Ishikawa (cell line): ENCODE measurements at regions not wholly inside any gene's neighbourhood (a gene's known extent, or its start where the extent isn't known, plus 50 kb on each side); places are given as distances from the start of the nearest gene placed in this dataset.

Experiments
- CREB1 ChIP-seq: IDR thresholded peaks from 2 replicates; pipeline ENCODE4 v1.6.1; 2012; ENCODE audit warnings: low read depth
- EGR1 ChIP-seq: IDR thresholded peaks from 2 replicates; pipeline ENCODE4 v1.6.1; 2012
- EP300 ChIP-seq: IDR thresholded peaks from 2 replicates; pipeline ENCODE4 v1.6.1; 2012; ENCODE audit warnings: borderline replicate concordance
- FOXM1 ChIP-seq: IDR thresholded peaks from 2 replicates; pipeline ENCODE4 v1.6.1; 2012; ENCODE audit warnings: low read depth, borderline replicate concordance
- RAD21 ChIP-seq: IDR thresholded peaks from 2 replicates; pipeline ENCODE4 v1.6.1; 2012; ENCODE audit warnings: low read depth
- TAF1 ChIP-seq: IDR thresholded peaks from 2 replicates; pipeline ENCODE4 v1.6.1; 2012; ENCODE audit warnings: low read depth, mild to moderate bottlenecking
- TCF12 ChIP-seq: IDR thresholded peaks from 2 replicates; pipeline ENCODE4 v1.6.1; 2012; ENCODE audit warnings: low read depth
- TEAD4 ChIP-seq: IDR thresholded peaks from 2 replicates; pipeline ENCODE4 v1.6.1; 2012
- ZBTB7A ChIP-seq: IDR thresholded peaks from 2 replicates; pipeline ENCODE4 v1.6.1; 2012; ENCODE audit warnings: low read depth
- TF ChIP-seq, protein P1 (sequence below): IDR thresholded peaks from 2 replicates; pipeline ENCODE4 v1.6.1; 2012
- TF ChIP-seq, protein P2 (sequence below): IDR thresholded peaks from 2 replicates; pipeline ENCODE4 v1.6.1; 2012; ENCODE audit warnings: low read depth, mild to moderate bottlenecking

DNA sequence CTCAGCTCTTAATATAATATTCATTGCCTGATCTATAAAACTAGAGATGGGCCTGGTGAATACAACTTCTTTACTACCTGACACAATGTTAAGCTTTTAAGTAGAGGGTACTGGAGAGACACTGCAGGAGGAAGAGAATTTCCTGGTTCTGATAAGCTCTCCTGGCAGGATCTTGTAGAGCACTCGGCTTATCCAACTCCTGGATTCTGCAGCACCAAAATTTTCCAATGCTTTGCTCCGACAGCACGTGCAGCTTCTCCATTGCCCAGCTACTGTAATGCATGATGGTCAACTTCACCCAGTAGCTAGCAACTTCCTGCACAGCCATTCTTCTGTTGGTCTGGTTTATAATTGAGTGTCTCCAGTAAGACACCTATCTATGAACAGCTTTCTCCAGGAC is 686.2 kb upstream of the BOD1L1 start:
- TF ChIP-seq, protein P1, sequence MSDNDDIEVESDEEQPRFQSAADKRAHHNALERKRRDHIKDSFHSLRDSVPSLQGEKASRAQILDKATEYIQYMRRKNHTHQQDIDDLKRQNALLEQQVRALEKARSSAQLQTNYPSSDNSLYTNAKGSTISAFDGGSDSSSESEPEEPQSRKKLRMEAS, result no peak
- TF ChIP-seq EP300 (no peak), TCF12 (no peak), RAD21 (no peak), FOXM1 (no peak), TEAD4 (no peak), TAF1 (no peak), EGR1 (no peak), ZBTB7A (no peak), CREB1 (no peak)
- TF ChIP-seq, protein P2, sequence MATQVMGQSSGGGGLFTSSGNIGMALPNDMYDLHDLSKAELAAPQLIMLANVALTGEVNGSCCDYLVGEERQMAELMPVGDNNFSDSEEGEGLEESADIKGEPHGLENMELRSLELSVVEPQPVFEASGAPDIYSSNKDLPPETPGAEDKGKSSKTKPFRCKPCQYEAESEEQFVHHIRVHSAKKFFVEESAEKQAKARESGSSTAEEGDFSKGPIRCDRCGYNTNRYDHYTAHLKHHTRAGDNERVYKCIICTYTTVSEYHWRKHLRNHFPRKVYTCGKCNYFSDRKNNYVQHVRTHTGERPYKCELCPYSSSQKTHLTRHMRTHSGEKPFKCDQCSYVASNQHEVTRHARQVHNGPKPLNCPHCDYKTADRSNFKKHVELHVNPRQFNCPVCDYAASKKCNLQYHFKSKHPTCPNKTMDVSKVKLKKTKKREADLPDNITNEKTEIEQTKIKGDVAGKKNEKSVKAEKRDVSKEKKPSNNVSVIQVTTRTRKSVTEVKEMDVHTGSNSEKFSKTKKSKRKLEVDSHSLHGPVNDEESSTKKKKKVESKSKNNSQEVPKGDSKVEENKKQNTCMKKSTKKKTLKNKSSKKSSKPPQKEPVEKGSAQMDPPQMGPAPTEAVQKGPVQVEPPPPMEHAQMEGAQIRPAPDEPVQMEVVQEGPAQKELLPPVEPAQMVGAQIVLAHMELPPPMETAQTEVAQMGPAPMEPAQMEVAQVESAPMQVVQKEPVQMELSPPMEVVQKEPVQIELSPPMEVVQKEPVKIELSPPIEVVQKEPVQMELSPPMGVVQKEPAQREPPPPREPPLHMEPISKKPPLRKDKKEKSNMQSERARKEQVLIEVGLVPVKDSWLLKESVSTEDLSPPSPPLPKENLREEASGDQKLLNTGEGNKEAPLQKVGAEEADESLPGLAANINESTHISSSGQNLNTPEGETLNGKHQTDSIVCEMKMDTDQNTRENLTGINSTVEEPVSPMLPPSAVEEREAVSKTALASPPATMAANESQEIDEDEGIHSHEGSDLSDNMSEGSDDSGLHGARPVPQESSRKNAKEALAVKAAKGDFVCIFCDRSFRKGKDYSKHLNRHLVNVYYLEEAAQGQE, result no peak
